Fibroblast of villous mesenchyme (primary cell): ENCODE measurements at regions not wholly inside any gene's neighbourhood (a gene's known extent, or its start where the extent isn't known, plus 50 kb on each side); places are given as distances from the start of the nearest gene placed in this dataset.

Source experiments
- DNase-seq: peaks from one replicate; pipeline ENCODE4 v3.0.0-alpha.2; 2010; ENCODE audit warnings: low read depth
- H3K4me3 ChIP-seq: 2 replicates; pipeline ENCODE4 v1.5.1; 2011; ENCODE audit warnings: low read depth, mild to moderate bottlenecking, low read length
- CTCF ChIP-seq: IDR thresholded peaks from 2 replicates; pipeline ENCODE4 v1.5.1; 2012; ENCODE audit warnings: low read depth, mild to moderate bottlenecking, low read length; ENCODE audit not compliant: insufficient read depth

- no peak for DNase-seq
- no peak overlapping the region for H3K4me3 ChIP-seq
- TF ChIP-seq CTCF = no peak
These were observed 317.8 kb downstream of the GPATCH2 start for GRCh38 chr1:217313096-217313495.

- TF ChIP-seq CTCF = no peak
- no peak overlapping the region for H3K4me3 ChIP-seq
- DNase-seq = no peak
These were observed 319.1 kb downstream of the GPATCH2 start for GRCh38 chr1:217311766-217312165.

- TF ChIP-seq CTCF = no peak
- DNase-seq = no peak
- H3K4me3 ChIP-seq = no peak overlapping the region
These were observed 319.6 kb downstream of the GPATCH2 start for GRCh38 chr1:217311269-217311668.

- DNase-seq = no peak
- TF ChIP-seq CTCF = no peak
- H3K4me3 ChIP-seq = no peak overlapping the region
These were observed 349.6 kb downstream of the GPATCH2 start for GRCh38 chr1:217281332-217281731.

GRCh38 chr1:217275655-217276398 lies 355.1 kb downstream of the GPATCH2 start:
- no peak overlapping the region for H3K4me3 ChIP-seq
- DNase-seq = peak; percentile 45
- TF ChIP-seq CTCF = no peak

GRCh38 chr1:217274927-217275654 lies 355.8 kb downstream of the GPATCH2 start:
- no peak overlapping the region for H3K4me3 ChIP-seq
- DNase-seq = peak; percentile 33
- TF ChIP-seq CTCF = no peak

GRCh38 chr1:217274416-217274815 lies 356.5 kb downstream of the GPATCH2 start:
- no peak for DNase-seq
- TF ChIP-seq CTCF = no peak
- H3K4me3 ChIP-seq = no peak overlapping the region
